H1 (cell line): ENCODE measurements at regions not wholly inside any gene's neighbourhood (a gene's known extent, or its start where the extent isn't known, plus 50 kb on each side); places are given as distances from the start of the nearest gene placed in this dataset.

Experiments
- CEBPB ChIP-seq: IDR thresholded peaks from 2 replicates; pipeline ENCODE4 v1.6.1; 2012; ENCODE audit warnings: low read depth, low read length

GRCh38 chr6:44664716-44665115 lies 277.2 kb downstream of the CDC5L start (continued):
- TF ChIP-seq CEBPB, result no peak
